VCaP (cell line): ENCODE measurements at regions not wholly inside any gene's neighbourhood (a gene's known extent, or its start where the extent isn't known, plus 50 kb on each side); places are given as distances from the start of the nearest gene placed in this dataset.
A peak's percentile ranks its signal among the peaks of the same experiment; 100 is the strongest.

ENCODE experiments used
- H3K27ac ChIP-seq: fragments of 450-650 bp; 2 replicates; pipeline ENCODE4 v1.5.1; 2017
- CTCF ChIP-seq: fragments of 450-650 bp; conservative IDR thresholded peaks from 2 replicates; pipeline ENCODE4 v1.5.1; 2017; ENCODE audit warnings: mild to moderate bottlenecking, moderate library complexity

DNA sequence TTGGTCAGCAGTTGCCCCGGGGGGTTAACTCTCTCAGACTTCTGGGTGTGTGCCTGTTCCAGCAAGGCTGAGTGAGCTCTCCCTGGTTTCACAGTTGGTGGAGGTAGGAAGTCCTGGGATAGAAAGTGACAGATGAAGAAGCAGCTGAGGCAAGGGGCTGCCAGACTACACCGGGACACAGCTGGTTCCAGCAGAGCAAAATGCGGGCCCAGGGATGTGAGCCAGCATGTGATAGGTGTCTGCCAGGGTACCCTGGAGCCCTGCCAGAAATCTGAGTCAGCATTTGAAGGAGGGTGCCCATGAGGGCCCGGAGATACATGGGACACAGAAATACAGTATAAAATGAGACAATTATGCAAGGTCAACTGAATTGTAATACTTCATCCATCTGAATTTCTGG is 79.3 kb upstream of the LGALSL start:
- no peak overlapping the region for H3K27ac ChIP-seq
- TF ChIP-seq CTCF = no peak

GRCh38 chr2:64376926-64377325 is 77.0 kb upstream of the LGALSL start:
- H3K27ac ChIP-seq = peak overlapping the region; percentile 34
- no peak for TF ChIP-seq CTCF

GRCh38 chr2:64379186-64379585 is 74.8 kb upstream of the LGALSL start:
- TF ChIP-seq CTCF = no peak
- H3K27ac ChIP-seq = no peak overlapping the region

DNA sequence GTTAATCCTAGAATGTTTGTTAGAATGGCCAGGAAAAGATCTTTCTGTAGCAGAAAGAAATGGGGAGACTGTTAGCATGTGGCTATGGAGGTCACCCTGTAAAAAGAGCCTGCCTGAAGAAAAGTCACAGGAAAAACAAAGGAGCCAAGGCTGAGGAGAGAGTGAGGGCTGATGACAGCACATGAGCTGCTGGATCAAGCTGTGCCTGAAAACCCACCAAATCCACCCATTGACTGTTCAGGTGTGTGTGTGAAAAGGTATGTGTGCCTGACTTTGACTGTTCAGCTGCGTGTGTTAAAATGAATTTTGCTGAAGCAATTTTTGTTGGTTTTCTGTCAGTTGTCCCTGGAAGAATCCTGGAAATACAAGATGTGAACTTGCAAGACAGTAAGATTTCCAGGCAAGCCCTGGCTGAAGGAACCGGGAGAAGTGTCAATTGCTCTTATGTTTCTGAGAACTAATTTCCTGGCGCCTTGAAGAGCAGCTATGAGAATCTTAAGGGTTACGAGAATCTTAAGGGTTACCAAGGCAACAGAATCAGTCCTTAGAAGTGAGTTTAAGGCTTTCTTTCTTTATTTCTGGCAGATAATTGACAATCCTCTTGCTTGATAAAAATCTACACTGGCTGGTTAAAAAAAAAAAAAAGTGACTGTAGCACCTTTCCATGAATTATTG is 73.0 kb upstream of the LGALSL start:
- no peak for TF ChIP-seq CTCF
- no peak overlapping the region for H3K27ac ChIP-seq

- H3K27ac ChIP-seq = no peak overlapping the region
- TF ChIP-seq CTCF = no peak
Observed at GRCh38 chr2:64383016-64383591, 70.9 kb upstream of the LGALSL start.

GRCh38 chr2:64383881-64384280 is 70.1 kb upstream of the LGALSL start:
- no peak for TF ChIP-seq CTCF
- no peak overlapping the region for H3K27ac ChIP-seq

DNA sequence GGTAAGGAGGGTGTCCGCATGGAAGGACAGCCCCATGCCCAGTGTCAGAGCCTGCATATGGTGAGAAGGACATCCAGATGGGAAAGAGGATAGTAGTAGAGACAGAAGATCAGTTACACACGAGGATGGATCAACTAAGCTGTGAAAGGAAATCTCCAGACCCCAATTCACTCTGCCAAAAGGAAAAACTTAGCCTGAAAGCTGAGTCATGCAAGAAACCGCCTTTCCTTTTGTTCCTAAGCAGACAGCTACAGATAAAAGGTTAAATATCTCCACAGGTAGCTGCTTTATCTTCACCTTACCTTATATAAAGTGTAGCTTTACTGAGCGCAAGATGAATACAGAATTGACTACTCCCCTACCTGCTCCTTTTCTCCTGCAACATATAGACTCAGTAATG is 67.3 kb upstream of the LGALSL start:
- no peak for TF ChIP-seq CTCF
- no peak overlapping the region for H3K27ac ChIP-seq
